Esophagus (tissue), 2 donors: ENCODE measurements at regions not wholly inside any gene's neighbourhood (a gene's known extent, or its start where the extent isn't known, plus 50 kb on each side); places are given as distances from the start of the nearest gene placed in this dataset.

Experiments used
- H3K27ac ChIP-seq, 2 donors: one replicate each; pipeline ENCODE4 v1.5.1; 2013; ENCODE audit warnings: low read depth in 2 of 2, mild to moderate bottlenecking in 2 of 2, inconsistent platforms in 1 of 2, low read length in 1 of 2, moderate library complexity in 1 of 2
- H3K27me3 ChIP-seq, 2 donors: one replicate each; pipeline ENCODE4 v1.6.1; 2013; ENCODE audit warnings: low read length in 2 of 2, control low read depth in 1 of 2, mild to moderate bottlenecking in 1 of 2; ENCODE audit not compliant: insufficient read depth in 2 of 2, control insufficient read depth in 1 of 2
- H3K36me3 ChIP-seq, 2 donors: one replicate each; pipeline ENCODE4 v1.6.1; 2013; ENCODE audit warnings: low read length in 1 of 2; ENCODE audit not compliant: control insufficient read depth in 2 of 2, insufficient read depth in 2 of 2
- H3K4me1 ChIP-seq, 2 donors: one replicate each; pipeline ENCODE4 v1.6.1; 2013; ENCODE audit warnings: low read length in 1 of 2; ENCODE audit not compliant: control insufficient read depth in 2 of 2, insufficient read depth in 2 of 2
- H3K4me3 ChIP-seq, 2 donors: one replicate each; pipeline ENCODE4 v1.5.1; 2013; ENCODE audit warnings: low read length in 2 of 2, mild to moderate bottlenecking in 2 of 2, low read depth in 1 of 2, moderate library complexity in 1 of 2
- H3K9me3 ChIP-seq, 2 donors: one replicate each; pipeline ENCODE4 v1.6.1; 2013; ENCODE audit warnings: mild to moderate bottlenecking in 2 of 2, low read depth in 1 of 2, low read length in 1 of 2, moderate library complexity in 1 of 2; ENCODE audit not compliant: control insufficient read depth in 2 of 2, insufficient read depth in 1 of 2
- WGBS, 2 donors: extraction: QIAGEN DNeasy Blood & Tissue Kit; methylation state at CpG; one replicate each; pipeline ENCODE4 v1.1.7; 2013; 5-methylcytosine and 5-hydroxymethylcytosine counted together
- donor health status: healthy with polysubstance abuse.
- donor health status: Bipolar disorder and iron deficiency.

DNA sequence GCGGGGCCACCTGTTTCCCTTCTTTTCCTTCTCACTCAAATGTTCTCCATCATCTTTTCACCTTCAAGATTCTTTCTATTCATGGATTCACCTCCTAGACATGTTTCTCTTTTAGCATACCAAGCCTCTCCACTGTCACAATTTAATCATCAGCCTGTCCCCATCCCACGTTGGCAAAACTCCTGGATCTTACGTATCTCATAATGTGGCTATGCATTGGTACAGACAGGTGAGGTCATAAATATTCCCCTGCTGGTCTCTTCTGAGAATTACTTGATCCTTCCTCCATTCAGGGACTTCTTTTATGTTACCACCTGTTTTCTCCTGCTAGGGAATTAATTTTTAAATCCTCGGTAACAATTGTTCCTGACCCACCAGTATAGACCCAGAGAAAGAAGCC is 262.6 kb upstream of the NEBL start:
- no peak overlapping the region for H3K27ac ChIP-seq
- peaks cover 0 to 7% of the 10 kb centered on the region in 2 donors for H3K9me3 ChIP-seq
- no peak overlapping the region for H3K4me3 ChIP-seq
- WGBS, 2 donors = 67 to 70% methylated on average over 4 of the region's 4 CpGs
- no peaks in the 10 kb centered on the region for H3K36me3 ChIP-seq
- H3K4me1 ChIP-seq = no peaks in the 10 kb centered on the region
- no peaks in the 10 kb centered on the region for H3K27me3 ChIP-seq

- H3K27ac ChIP-seq = no peak overlapping the region
- H3K27me3 ChIP-seq = no peaks in the 10 kb centered on the region
- no peaks in the 10 kb centered on the region for H3K4me1 ChIP-seq
- 92 to 93% methylated on average over 3 of the region's 3 CpGs for WGBS, 2 donors
- H3K4me3 ChIP-seq = no peak overlapping the region
- H3K36me3 ChIP-seq = no peaks in the 10 kb centered on the region
- peaks cover 0 to 7% of the 10 kb centered on the region in 2 donors for H3K9me3 ChIP-seq
These were observed 261.2 kb upstream of the NEBL start for GRCh38 chr10:21158301-21158700.

DNA sequence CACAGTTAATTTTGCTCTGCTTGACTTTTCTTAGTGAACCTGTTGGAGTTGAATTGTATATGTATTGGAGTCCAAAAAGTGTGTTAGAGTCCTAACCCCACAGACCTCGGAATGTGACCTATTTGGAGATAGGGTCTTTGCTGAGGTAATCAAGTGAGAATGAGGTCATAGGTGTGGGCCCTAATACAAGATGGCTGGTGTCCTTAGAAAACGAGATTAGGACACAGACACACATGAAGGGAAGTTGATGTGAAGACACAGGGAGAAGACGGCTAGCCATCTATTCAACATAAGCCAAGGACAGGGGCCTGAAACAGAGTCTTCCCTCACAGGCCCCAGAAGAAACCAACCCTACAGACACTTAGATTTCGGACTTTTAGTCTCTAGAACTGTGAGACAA is 260.6 kb upstream of the NEBL start:
- WGBS, 2 donors = 80 to 84% methylated on average over 4 of the region's 4 CpGs
- Histone ChIP-seq H3K27ac (no peak overlapping the region), H3K36me3 (no peaks in the 10 kb centered on the region), H3K9me3 (peaks cover 0 to 7% of the 10 kb centered on the region in 2 donors), H3K4me3 (no peak overlapping the region), H3K4me1 (no peaks in the 10 kb centered on the region), H3K27me3 (no peaks in the 10 kb centered on the region)

DNA sequence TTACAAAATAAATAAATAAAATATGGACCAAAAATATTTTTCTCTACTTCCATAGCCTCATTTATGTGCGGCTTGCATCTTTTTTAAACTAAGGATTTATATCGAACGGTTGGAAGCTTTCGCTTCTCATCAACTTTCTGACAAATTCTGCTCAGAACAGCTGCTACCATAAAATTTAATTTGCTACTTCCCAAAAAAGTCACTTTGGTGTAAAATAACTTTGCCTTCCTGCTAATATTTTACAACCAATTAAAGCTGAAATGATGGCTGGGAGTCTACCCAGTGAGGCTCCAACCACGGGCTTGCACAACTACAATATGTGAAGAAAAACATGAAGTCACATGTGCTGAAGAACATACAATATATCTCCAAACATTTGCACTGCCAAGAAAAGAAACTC is 253.1 kb upstream of the NEBL start:
- H3K4me1 ChIP-seq = no peaks in the 10 kb centered on the region
- H3K36me3 ChIP-seq = no peaks in the 10 kb centered on the region
- 71 to 83% methylated on average over 5 of the region's 5 CpGs for WGBS, 2 donors
- no peak overlapping the region for H3K4me3 ChIP-seq
- H3K27ac ChIP-seq = no peak overlapping the region
- no peaks in the 10 kb centered on the region for H3K27me3 ChIP-seq
- no peaks in the 10 kb centered on the region for H3K9me3 ChIP-seq

- H3K9me3 ChIP-seq = no peaks in the 10 kb centered on the region
- WGBS, 2 donors = 76 to 77% methylated on average over 1 of the region's 1 CpG
- no peak overlapping the region for H3K4me3 ChIP-seq
- no peaks in the 10 kb centered on the region for H3K36me3 ChIP-seq
- H3K4me1 ChIP-seq = peaks cover 0 to 3% of the 10 kb centered on the region in 2 donors
- no peak overlapping the region for H3K27ac ChIP-seq
- no peaks in the 10 kb centered on the region for H3K27me3 ChIP-seq
These were observed 249.3 kb upstream of the NEBL start for GRCh38 chr10:21146436-21146789.

- H3K4me1 ChIP-seq = peaks cover 0 to 3% of the 10 kb centered on the region in 2 donors
- H3K9me3 ChIP-seq = no peaks in the 10 kb centered on the region
- no peak overlapping the region for H3K27ac ChIP-seq
- H3K36me3 ChIP-seq = no peaks in the 10 kb centered on the region
- H3K4me3 ChIP-seq = no peak overlapping the region
- no peaks in the 10 kb centered on the region for H3K27me3 ChIP-seq
- 75 to 76% methylated on average over 13 of the region's 13 CpGs for WGBS, 2 donors
These were observed 248.8 kb upstream of the NEBL start for GRCh38 chr10:21145751-21146435.

DNA sequence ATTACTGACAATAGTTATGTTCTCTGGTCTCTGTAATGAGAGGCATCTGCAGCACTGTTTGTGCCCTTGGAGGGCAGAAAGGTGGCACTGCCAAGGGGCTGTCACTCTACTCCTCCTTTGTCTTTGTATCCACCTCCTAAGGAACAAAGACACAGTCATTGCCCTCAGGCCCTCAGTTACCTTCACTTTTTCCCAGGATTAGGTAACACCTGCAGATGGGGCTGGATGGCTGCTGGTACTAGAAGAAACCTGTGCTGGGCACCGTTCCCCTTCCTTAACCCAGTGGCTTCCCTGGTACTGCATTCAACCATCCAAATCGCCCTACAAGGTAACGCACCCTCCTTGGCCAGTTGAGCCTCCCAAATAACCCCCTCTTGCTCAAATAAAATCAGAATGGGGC is 246.9 kb upstream of the NEBL start:
- H3K9me3 ChIP-seq = no peaks in the 10 kb centered on the region
- WGBS, 2 donors = 57 to 67% methylated on average over 3 of the region's 3 CpGs
- H3K27ac ChIP-seq = no peak overlapping the region

GRCh38 chr10:21141946-21142492 is 244.9 kb upstream of the NEBL start:
- Histone ChIP-seq H3K4me3 (no peak overlapping the region), H3K4me1 (peaks cover 0 to 3% of the 10 kb centered on the region in 2 donors), H3K27ac (no peak overlapping the region), H3K9me3 (no peaks in the 10 kb centered on the region), H3K36me3 (no peaks in the 10 kb centered on the region), H3K27me3 (no peaks in the 10 kb centered on the region)
- 77 to 80% methylated on average over 2 of the region's 2 CpGs for WGBS, 2 donors

More for the DNA sequence above, 246.9 kb upstream of the NEBL start:
- no peaks in the 10 kb centered on the region for H3K27me3 ChIP-seq
- peaks cover 0 to 3% of the 10 kb centered on the region in 2 donors for H3K4me1 ChIP-seq
- no peak overlapping the region for H3K4me3 ChIP-seq
- no peaks in the 10 kb centered on the region for H3K36me3 ChIP-seq

DNA sequence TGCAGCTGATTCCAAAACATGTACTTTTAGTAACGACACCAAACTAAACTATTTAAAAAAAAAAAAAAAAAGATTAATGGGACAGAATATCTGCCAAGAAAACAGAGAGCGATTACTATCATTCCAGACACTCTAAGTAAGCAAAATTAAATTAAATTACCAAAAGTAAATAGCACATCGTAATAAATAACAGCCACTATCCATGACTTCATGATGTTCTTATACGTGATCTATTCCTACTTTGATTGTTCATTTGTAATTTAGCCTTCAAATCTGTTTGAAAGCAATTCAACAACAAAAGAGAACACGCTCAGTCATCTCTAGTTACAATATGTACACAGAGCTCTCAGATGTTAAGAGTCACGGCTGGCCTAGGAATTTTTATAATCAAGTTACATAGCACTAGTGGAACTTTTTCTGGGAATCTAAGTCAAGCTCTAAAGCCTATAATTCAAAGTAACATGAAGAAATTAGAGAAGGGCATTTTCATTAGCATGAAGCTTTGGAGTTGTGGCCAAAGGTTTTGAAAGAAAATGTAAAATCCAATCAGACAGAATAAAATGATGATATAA is 241.7 kb upstream of the NEBL start:
- 55 to 61% methylated on average over 6 of the region's 6 CpGs for WGBS, 2 donors
- Histone ChIP-seq H3K36me3 (no peaks in the 10 kb centered on the region), H3K4me1 (peaks cover 3 to 4% of the 10 kb centered on the region in 2 donors), H3K9me3 (no peaks in the 10 kb centered on the region), H3K27me3 (no peaks in the 10 kb centered on the region), H3K27ac (no peak overlapping the region), H3K4me3 (no peak overlapping the region)
